GM19452 (cell line): ENCODE measurements at regions not wholly inside any gene's neighbourhood (a gene's known extent, or its start where the extent isn't known, plus 50 kb on each side); places are given as distances from the start of the nearest gene placed in this dataset.

ENCODE experiments used
- ATAC-seq: cut with Tn5 transposase; IDR thresholded peaks from one replicate; pipeline ENCODE4 v1.9.1; 2021; ENCODE audit not compliant: unreplicated experiment

- ATAC-seq = no peak
These were observed 500.2 kb upstream of the ZEB2 start for GRCh38 chr2:145020139-145020538.

- ATAC-seq = no peak
These were observed 498.6 kb upstream of the ZEB2 start for GRCh38 chr2:145018502-145018901.

DNA sequence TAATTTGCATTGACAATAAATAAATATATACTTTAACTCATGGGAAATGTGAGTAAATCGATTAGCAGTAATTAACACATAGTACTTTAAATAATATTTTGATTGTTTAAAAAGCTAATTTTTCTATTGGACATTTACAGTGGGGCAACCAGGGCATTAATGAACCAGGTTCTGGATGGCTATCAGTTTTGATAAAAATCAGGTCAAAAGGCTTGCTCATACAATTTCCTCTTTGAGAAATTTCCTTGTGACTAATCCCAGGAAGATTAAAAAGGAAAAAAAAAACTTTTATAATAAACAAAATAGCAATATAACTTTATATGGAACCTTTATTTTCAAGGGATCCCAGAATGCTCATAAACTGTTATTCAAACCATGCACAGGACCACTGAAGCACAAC lies 497.2 kb upstream of the ZEB2 start:
- no peak for ATAC-seq

DNA sequence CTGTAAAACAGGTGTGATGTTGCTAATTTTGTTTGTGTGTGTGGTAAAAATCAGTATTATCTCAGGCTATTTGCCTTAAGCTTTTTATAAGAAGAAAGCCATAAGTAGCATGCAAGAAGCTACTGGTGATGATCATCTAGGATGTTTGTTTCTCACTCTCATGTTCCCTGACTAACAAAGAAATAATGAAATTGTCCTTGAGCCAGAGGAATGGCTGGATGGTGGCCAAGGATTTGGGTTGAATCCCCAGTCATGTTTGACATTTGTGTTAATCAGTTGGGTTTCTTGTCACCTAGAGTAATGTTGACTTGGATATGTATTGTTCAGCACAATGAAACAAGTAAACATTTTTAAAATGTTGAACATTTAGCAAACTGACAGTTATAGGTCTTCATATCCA lies 496.8 kb upstream of the ZEB2 start:
- ATAC-seq = no peak

DNA sequence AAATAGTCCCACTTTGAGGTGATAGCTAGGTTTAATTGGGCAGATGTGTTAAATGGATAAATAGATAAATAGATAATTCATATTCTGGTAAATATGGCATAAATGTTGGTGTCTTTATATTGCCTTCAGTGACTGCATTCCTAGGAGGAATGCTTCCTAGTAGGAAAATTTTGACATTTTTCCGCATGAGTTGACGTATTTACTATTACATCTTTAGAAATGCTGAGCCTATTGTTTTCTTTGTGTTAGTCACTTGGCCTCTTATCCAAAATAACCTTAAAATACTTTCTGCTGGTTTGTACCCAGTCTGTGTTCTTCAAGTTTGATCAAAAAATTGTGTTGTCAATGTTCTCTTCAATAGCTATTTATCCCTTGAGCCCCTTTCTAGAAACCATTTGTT lies 495.6 kb upstream of the ZEB2 start:
- ATAC-seq = no peak

DNA sequence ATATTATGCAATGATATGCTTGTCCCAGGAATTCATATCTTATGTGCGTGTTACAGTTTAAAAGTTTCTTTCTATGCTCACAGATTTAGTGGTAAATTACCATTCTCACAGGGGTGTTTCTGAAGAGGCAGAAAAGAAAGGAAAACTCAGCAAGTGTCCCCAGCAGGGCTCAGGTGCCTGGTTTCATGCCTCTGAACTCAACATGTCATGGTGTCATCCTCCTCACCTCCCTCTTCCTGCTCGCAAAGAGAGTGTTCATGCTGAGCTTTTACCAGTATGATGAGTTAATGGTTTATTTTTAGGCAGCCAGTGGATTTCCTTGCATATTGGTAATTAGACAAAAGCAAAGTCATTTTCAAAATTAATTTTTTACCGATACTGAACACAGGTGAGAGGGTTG lies 492.9 kb upstream of the ZEB2 start:
- no peak for ATAC-seq

GRCh38 chr2:145012214-145012670 lies 492.3 kb upstream of the ZEB2 start:
- ATAC-seq = no peak

DNA sequence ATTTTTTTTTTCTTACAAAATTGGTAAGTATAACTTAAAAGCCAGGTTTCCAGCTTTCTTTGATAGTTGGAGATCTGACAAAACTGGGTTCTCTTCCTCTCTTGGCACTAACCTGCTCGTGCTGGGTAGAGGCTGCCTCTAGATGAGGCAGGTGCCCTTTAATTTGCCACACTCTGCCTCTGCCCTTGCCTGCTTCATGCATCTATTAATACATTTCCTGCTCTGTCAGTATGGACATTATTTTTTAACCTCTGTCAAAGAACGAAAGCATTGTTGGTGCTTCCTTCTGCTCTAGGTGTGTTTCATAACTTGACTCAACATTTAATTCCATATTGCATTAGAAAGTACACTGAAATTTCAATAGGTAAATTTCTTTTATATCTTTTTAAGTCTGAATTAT lies 490.7 kb upstream of the ZEB2 start:
- no peak for ATAC-seq

DNA sequence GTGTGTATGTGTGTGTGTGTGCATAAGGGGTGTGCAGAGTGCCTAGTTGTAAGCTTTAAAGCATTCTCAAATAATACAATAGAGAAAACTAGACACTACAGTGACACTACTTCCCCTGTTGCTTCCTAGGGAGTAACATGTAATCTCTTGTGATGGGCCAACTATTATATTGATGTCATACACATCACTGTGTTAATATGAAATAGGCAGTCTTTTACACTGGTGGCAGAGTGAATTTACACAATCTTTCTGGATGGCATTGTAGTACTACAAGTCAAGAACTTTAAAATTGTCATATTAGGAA lies 488.0 kb upstream of the ZEB2 start:
- no peak for ATAC-seq

- no peak for ATAC-seq
These were observed 487.4 kb upstream of the ZEB2 start for GRCh38 chr2:145007093-145007959.

DNA sequence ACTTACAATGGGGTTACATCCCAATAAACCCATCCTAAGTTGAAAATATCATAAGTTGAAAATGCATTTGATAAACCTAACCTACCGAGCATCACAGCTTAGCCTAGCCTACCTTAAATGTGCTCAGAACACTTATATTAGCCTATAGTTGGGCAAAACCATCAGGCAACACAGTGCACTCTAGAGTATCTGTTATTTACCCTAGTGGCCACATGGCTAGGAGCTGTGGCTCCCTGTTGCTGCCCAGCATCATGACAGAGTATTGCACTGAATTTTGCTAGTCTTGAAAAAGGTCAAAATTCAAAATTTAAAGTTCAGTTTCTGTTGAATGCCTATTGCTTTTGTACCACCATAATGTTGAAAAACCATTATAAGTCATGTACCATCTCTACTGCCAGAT lies 482.7 kb upstream of the ZEB2 start:
- ATAC-seq = no peak

- ATAC-seq = no peak
These were observed 480.5 kb upstream of the ZEB2 start for GRCh38 chr2:145000376-145000775.

- ATAC-seq = no peak
These were observed 480.0 kb upstream of the ZEB2 start for GRCh38 chr2:144999936-145000335.

DNA sequence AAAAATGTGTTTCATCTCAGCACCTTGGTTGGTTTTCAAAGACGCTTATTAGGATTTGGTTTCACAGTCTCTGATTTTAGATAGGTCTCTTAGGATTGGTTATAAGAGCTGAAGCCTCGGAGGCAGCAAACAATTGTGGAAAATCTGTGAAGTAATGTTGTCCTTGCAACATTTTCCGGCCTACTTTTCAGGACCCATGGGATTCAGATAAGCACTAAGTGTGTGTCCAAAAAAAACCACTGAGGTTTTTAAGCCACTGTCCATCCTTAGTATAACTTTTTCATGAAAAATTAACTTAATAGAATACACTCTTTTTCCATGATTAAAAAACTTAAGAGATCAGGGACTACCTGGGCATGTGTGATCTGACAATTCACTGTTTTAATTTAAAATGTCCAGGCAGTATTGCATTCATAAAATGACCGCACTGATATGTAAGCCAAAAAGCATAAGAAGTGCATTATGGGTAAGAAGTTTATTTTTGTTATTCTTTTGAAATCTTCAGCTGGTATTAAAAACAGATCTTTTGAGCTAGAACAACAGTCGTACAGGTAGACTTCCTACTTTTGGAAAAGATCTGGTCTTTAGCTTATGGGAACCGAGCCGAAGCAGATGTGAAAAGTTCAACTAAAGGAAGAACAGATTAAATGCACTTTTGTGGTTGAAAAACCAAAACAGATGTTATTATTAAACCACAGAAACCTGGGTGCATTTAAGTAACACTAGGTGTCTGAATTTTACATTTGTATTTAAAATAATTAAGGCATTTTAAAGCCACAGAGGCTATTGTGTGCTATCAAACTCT lies 479.4 kb upstream of the ZEB2 start:
- ATAC-seq = no peak

- ATAC-seq = no peak
These were observed 478.5 kb upstream of the ZEB2 start for GRCh38 chr2:144998435-144998834.

- no peak for ATAC-seq
These were observed 476.4 kb upstream of the ZEB2 start for GRCh38 chr2:144996225-144996795.

DNA sequence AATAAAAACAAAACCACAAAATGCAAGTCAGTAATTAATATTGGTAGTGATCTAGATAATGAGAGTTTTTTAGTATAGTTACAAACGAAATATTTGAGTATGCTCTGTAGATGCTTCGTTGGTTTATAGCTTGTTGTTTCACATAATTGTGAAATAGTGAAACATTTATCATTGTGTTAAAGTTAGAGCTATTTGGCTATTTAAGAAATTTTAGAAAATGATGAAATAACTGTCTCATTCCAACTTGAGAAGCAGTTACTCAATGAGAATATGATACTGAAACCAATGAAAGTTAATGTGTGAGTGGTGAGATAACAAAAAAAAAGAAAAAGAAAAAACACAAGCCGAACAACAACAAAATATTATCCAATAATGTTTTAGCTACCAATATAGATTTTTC lies 475.6 kb upstream of the ZEB2 start:
- no peak for ATAC-seq

- ATAC-seq = no peak
These were observed 470.7 kb upstream of the ZEB2 start for GRCh38 chr2:144990661-144991060.

DNA sequence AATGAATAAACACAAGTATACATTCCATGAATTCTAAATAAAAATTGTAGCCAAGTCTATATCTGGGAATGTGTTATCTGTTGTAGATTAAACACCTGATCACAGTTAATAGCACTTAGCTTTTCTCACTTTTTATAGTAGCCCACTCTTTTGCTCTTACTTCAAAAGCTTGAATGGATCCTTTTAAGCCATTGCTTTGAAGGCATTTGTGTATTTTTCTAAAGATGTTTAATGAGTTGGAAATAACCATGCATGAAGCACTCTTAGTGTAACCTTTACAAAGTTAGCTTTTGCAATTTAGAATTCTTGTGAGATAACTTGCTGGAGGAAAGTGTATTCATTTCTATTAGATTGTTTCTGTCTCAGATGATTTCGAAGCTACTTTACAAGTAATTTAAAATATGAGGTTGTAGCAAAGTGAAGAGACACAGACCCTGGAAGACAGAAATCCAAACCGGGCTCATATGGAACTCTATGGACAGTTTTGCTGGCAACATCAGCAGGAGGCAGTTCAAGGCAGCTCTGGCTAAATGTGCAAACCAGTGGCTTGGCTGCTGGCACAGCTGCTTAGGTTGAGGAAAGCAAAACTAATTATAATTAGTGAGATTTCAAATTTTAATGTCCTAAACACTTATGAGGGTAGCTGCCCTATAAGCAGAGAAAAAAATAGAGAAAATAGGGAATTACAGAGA lies 469.8 kb upstream of the ZEB2 start:
- ATAC-seq = no peak

DNA sequence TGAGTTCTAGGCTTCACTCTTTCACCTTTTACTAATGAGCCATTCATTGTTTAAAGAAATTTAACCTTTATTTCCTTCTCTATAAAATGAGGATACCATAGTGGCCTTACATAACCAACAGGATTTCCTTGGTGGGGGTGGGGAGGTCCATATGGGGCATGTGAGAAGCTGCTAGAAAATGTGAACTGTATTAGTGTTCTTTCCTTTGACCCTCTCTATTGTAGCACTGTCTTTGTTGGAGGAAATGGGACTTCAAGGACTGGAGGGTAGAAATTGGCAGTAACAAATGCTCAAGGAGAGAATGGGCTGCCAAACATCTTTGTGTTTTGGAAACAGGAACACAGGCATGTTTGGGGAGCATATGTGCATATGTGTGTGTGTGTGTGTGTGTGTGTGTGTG lies 468.7 kb upstream of the ZEB2 start:
- no peak for ATAC-seq

DNA sequence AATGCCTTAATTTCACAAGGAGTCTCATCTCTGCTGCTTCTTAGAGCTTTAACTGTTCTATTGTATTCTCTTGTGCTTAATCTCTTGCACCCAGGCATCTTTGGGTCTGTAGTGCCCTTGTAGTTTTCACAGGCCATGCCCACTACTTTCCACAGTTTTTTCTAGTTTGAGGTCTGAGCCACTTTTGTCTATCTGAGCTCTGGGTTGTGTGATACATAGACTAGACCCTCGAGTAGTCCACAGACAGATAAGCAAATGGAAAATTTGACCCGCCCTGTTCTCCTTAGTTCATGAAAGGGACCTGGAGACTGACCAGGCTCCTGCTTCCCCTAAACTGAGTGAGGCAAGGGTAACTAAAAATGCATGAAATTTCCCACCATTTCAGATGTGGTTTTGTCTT lies 466.8 kb upstream of the ZEB2 start:
- ATAC-seq = no peak

- no peak for ATAC-seq
These were observed 464.1 kb upstream of the ZEB2 start for GRCh38 chr2:144984038-144984437.
